AG04450 (cell line): ENCODE measurements at regions not wholly inside any gene's neighbourhood (a gene's known extent, or its start where the extent isn't known, plus 50 kb on each side); places are given as distances from the start of the nearest gene placed in this dataset.

Experiments
- CTCF ChIA-PET: fragments of 300-600, 350-600 bp; formaldehyde crosslinking; extraction: SDS; loops from one replicate; lab custom pipeline; 2022; ENCODE audit warnings: antibody characterized with exemption, inconsistent platforms; lab: Charles Lee
- POLR2A ChIA-PET: fragments of 350-600 bp; formaldehyde crosslinking; extraction: SDS; loops from one replicate; lab custom pipeline; 2021; ENCODE audit warnings: antibody characterized with exemption, inconsistent platforms; lab: Yijun Ruan, JAX
- DNase-seq: peaks from one replicate; pipeline ENCODE4 v3.0.0-alpha.2; 2011; ENCODE audit warnings: low read depth, low spot score
- H3K27ac ChIP-seq: one replicate; pipeline ENCODE4 v1.5.1; 2012; ENCODE audit warnings: low read depth, low read length, control low read depth
- H3K27me3 ChIP-seq: one replicate; pipeline ENCODE4 v1.6.0; 2012; ENCODE audit warnings: low read length; ENCODE audit not compliant: control insufficient read depth, insufficient read depth
- H3K4me3 ChIP-seq: 2 replicates; pipeline ENCODE4 v1.5.1; 2011; ENCODE audit warnings: mild to moderate bottlenecking, low read depth, low read length, control low read depth
- H3K9me3 ChIP-seq: 2 replicates; pipeline ENCODE4 v1.5.1; 2012; ENCODE audit warnings: low read length; ENCODE audit not compliant: control insufficient read depth, insufficient read depth
- TF ChIP-seq, protein P1 (sequence below): IDR thresholded peaks from 2 replicates; pipeline ENCODE4 v1.5.1; 2011; ENCODE audit warnings: low read depth, low read length, control low read depth, inconsistent platforms

DNA sequence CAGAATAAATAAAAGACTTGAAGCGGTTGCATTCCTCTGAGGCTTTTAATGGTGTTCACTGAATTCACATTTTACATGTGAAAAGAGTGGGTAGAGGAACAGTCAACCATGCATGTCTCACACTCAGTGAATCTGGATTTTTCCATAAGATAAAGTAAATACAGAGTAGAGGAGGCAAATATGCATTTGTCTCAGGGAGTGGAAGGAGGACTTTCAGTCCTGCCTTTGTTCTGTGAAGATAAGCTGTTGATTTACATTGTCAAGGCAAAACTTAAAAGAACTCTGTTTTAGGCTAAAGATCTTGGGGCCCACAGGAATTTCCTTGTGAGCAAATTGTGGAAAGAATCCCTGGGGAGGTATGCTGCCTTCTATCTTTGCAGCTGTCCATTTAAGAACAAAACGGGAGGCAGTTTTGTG, 825.3 kb upstream of the MBL2 start:
- no peak overlapping the region for H3K4me3 ChIP-seq
- no peaks in the 10 kb centered on the region for H3K27me3 ChIP-seq
- H3K27ac ChIP-seq, result no peak overlapping the region
- ChIA-PET CTCF (interaction anchor here (0.6 kb wide), 1 partner anchor 715 kb away, joined by 3 read pairs; no protein-coding TSS in a partner anchor), POLR2A (no interaction called here)
- no peak for DNase-seq
- TF ChIP-seq, protein P1, sequence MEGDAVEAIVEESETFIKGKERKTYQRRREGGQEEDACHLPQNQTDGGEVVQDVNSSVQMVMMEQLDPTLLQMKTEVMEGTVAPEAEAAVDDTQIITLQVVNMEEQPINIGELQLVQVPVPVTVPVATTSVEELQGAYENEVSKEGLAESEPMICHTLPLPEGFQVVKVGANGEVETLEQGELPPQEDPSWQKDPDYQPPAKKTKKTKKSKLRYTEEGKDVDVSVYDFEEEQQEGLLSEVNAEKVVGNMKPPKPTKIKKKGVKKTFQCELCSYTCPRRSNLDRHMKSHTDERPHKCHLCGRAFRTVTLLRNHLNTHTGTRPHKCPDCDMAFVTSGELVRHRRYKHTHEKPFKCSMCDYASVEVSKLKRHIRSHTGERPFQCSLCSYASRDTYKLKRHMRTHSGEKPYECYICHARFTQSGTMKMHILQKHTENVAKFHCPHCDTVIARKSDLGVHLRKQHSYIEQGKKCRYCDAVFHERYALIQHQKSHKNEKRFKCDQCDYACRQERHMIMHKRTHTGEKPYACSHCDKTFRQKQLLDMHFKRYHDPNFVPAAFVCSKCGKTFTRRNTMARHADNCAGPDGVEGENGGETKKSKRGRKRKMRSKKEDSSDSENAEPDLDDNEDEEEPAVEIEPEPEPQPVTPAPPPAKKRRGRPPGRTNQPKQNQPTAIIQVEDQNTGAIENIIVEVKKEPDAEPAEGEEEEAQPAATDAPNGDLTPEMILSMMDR, result no peak
- H3K9me3 ChIP-seq, result no peaks in the 10 kb centered on the region

DNA sequence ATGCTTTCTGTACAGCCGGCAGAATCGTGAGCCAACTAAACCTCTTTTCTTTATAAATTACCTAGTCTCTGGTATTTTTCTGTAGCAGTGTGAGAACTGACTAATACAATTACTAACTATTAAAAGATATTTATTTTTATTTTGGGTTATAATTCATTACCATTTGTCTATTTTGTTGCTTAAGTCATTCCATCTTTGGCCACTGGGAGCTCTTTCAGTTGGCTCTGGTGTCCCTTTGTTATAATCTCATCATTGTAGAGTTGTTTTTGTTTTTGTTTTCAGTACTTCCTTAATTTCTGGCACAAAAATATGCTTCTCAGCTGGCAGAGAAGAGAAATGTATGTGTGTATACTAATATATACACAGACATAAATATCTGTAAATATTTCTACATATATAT, 807.9 kb upstream of the MBL2 start:
- Histone ChIP-seq H3K27me3 (no peaks in the 10 kb centered on the region), H3K27ac (no peak overlapping the region), H3K9me3 (no peaks in the 10 kb centered on the region), H3K4me3 (no peak overlapping the region)
- no peak for DNase-seq
- ChIA-PET POLR2A (no interaction called here), CTCF (no interaction called here)
- TF ChIP-seq, protein P1, result no peak

DNA sequence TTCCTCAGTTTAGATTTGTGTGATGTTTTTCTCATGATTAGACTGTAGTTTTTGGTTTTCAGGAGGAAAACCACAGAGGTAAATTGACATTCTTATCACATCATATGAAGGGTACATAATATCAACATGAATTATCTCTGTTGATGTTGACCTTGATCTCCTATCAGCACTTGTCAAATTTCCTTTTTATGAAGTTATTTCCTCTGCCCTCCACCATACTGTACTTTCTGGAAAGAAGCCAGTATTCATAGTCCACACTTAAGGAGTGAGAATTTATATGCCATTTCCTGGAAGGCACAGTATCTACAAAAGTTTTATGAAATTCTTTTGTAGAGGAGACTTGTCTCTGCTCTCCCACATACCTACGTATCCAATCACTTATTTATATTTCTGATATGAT, 807.2 kb upstream of the MBL2 start:
- DNase-seq, result no peak
- TF ChIP-seq, protein P1, result no peak
- CTCF ChIA-PET, result no interaction called here

DNA sequence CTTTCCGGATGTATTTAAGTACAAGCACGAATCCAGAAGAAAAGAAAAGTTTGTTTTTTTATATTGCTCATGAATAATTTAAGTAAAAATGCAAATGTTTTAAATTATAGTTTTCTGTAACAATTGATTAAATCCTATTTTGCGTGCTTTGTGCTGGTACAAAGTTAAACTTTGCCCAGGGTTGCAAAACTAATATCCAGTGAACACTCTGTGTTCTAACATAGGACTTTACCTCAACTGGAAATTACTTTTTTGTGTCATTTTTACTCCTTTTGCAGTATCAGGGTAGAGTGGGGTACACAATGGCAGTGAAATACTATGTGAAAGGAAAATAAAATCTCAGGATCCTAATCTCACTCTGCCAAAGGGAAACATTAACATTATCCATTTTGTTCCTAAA, 801.4 kb upstream of the MBL2 start:
- POLR2A ChIA-PET, result no interaction called here
- CTCF ChIA-PET, result interaction anchor here (1.1 kb wide), 1 partner anchor 27 kb away, joined by 3 read pairs; no protein-coding TSS in a partner anchor
- no peak for DNase-seq
- Histone ChIP-seq H3K27ac (no peak overlapping the region), H3K27me3 (no peaks in the 10 kb centered on the region), H3K9me3 (no peaks in the 10 kb centered on the region), H3K4me3 (no peak overlapping the region)
- TF ChIP-seq, protein P1, result no peak

More for the DNA sequence above, 807.2 kb upstream of the MBL2 start:
- no peak overlapping the region for H3K4me3 ChIP-seq
- no peak overlapping the region for H3K27ac ChIP-seq
- H3K9me3 ChIP-seq, result no peaks in the 10 kb centered on the region
- H3K27me3 ChIP-seq, result no peaks in the 10 kb centered on the region
- POLR2A ChIA-PET, result no interaction called here

DNA sequence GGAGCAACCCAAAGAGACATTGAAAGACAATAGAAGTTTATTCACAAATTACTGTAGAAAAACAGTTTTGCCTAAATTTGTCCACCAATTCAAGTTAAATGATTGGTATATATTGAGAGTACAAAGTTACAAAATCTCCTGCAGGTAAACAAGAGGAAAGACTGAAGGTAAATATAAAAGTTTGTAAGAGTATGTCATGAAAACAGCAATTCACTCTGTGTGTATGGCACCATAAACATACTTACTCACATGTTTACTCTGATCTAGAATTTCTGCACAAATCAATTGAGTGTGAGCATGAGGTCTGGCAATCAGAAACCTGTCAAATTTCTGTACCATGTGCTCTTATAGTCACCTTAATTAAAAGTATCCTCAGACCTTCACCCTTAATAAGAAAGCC, 800.9 kb upstream of the MBL2 start:
- no peak for DNase-seq
- no peaks in the 10 kb centered on the region for H3K27me3 ChIP-seq
- ChIA-PET CTCF (no interaction called here), POLR2A (no interaction called here)
- no peaks in the 10 kb centered on the region for H3K9me3 ChIP-seq
- no peak overlapping the region for H3K4me3 ChIP-seq
- TF ChIP-seq, protein P1, result no peak
- H3K27ac ChIP-seq, result no peak overlapping the region
